Right lobe of liver (tissue), 6 donors: ENCODE measurements at regions not wholly inside any gene's neighbourhood (a gene's known extent, or its start where the extent isn't known, plus 50 kb on each side); places are given as distances from the start of the nearest gene placed in this dataset.
A peak's percentile ranks its signal among the peaks of the same experiment; 100 is the strongest.

Experiments
- ATAC-seq, 4 donors: fragments of 200-7000 bp; cut with Tn5 transposase; one replicate each; pipeline ENCODE4 v1.9.1; 2020; ENCODE audit warnings: mild to moderate bottlenecking in 4 of 4, moderate library complexity in 4 of 4
- DNase-seq, 3 donors: peaks; one replicate each; pipeline ENCODE4 v3.0.0-alpha.2; 2020
- H3K27ac ChIP-seq, 3 donors: fragments of 200-600 bp; one replicate each; pipeline ENCODE4 v1.8.0; 2022
- H3K27me3 ChIP-seq, 2 donors: fragments of 200-600 bp; one replicate each; pipeline ENCODE4 v1.8.0; 2022
- H3K36me3 ChIP-seq, 4 donors: fragments of 200-600 bp; sonication (generic) in 1 of 4; one replicate each; pipeline versions ENCODE4 v1.5.1 to v1.8.0; 2017 to 2022; ENCODE audit warnings: control low read depth in 1 of 4
- H3K4me1 ChIP-seq, 4 donors: fragments of 200-600 bp; sonication (generic) in 1 of 4; one replicate each; pipeline versions ENCODE4 v1.5.1 to v1.8.0; 2017 to 2022; ENCODE audit warnings: control low read depth in 1 of 4
- H3K4me3 ChIP-seq, 3 donors: fragments of 200-600 bp; one replicate each; pipeline ENCODE4 v1.8.0; 2022
- H3K9me3 ChIP-seq, 4 donors: fragments of 200-600 bp; sonication (generic) in 1 of 4; one replicate each; pipeline versions ENCODE4 v1.5.1 to v1.8.0; 2017 to 2022; ENCODE audit warnings: control low read depth in 1 of 4
- CTCF ChIP-seq, 4 donors: fragments of 200-600 bp in 3 of 4; fragments of 450-650 bp in 1 of 4; IDR thresholded peaks; one replicate each; pipeline versions ENCODE4 v1.5.1 to v1.8.0; 2016 to 2022; ENCODE audit warnings: antibody characterized with exemption in 4 of 4, mild to moderate bottlenecking in 2 of 4
- POLR2A ChIP-seq: fragments of 450-650 bp; IDR thresholded peaks from one replicate; pipeline ENCODE4 v1.6.1; 2017; ENCODE audit warnings: antibody characterized with exemption, mild to moderate bottlenecking
- WGBS: methylation state at CpG from one replicate; pipeline ENCODE4 v1.1.6; 2018; ENCODE audit warnings: low coverage, low lambda C conversion rate; ENCODE audit not compliant: insufficient coverage; ENCODE audit errors: missing lambda C conversion rate; 5-methylcytosine and 5-hydroxymethylcytosine counted together
- intact Hi-C, 2 donors: fragments of 100-400 bp; cut with DNase I; formaldehyde crosslinking; loops; one replicate each; pipeline versions ENCODE4 v1.11.2 to v1.14.1; 2022
- donor health status: DM: no; HTN: yes; CAD: no.
- donor health status: DM: no; HTN: no; CAD: no.
- donor health status: DM: no; HTN: no; CAD: no.
- donor health status: DM: no; HTN: yes; CAD: no.
- donor health status: DM: no; HTN: yes; CAD: no.

- Histone ChIP-seq H3K36me3 (no peaks in the 10 kb centered on the region), H3K27me3 (no peaks in the 10 kb centered on the region), H3K9me3 (no peaks in the 10 kb centered on the region), H3K4me1 (peaks cover 0 to 18% (median 0%) of the 10 kb centered on the region in 4 donors), H3K27ac (no peak overlapping the region), H3K4me3 (no peak overlapping the region)
- intact Hi-C loops = no loop called here
- WGBS = 95% methylated on average over 8 of the region's 8 CpGs
- DNase-seq (no peak), ATAC-seq (no peak)
- no peak for TF ChIP-seq POLR2A
- peak in 1 of 4 donors; percentile 6 for TF ChIP-seq CTCF (IDR thresholded peaks at IDR 0.05)
These were observed 96.7 kb downstream of the PSMG1 start for GRCh38 chr21:39086547-39086946.

- DNase-seq (no peak), ATAC-seq (no peak)
- 94% methylated on average over 6 of the region's 6 CpGs for WGBS
- intact Hi-C loops = no loop called here
- H3K4me1 ChIP-seq = peaks cover 0 to 18% (median 0%) of the 10 kb centered on the region in 4 donors
- no peaks in the 10 kb centered on the region for H3K27me3 ChIP-seq
- H3K36me3 ChIP-seq = no peaks in the 10 kb centered on the region
- H3K27ac ChIP-seq = no peak overlapping the region
- no peaks in the 10 kb centered on the region for H3K9me3 ChIP-seq
- TF ChIP-seq POLR2A (no peak), CTCF (IDR thresholded peaks at IDR 0.05) (no peak)
- no peak overlapping the region for H3K4me3 ChIP-seq
These were observed 97.3 kb downstream of the PSMG1 start for GRCh38 chr21:39085843-39086405.

- peak in 1 of 4 donors; percentile 5 for ATAC-seq
These were observed 98.1 kb downstream of the PSMG1 start for GRCh38 chr21:39084979-39085729.

GRCh38 chr21:39084073-39084472, 99.2 kb downstream of the PSMG1 start:
- peak overlapping the region in 2 of 3 donors; percentile 58 to 79 for H3K27ac ChIP-seq
- TF ChIP-seq POLR2A (peak; percentile 21), CTCF (IDR thresholded peaks at IDR 0.05) (no peak)
- H3K9me3 ChIP-seq = no peaks in the 10 kb centered on the region
- H3K4me3 ChIP-seq = no peak overlapping the region
- DNase-seq (no peak), ATAC-seq (peak in 1 of 4 donors; percentile 21)
- no peaks in the 10 kb centered on the region for H3K36me3 ChIP-seq
- 14% methylated on average over 1 of the region's 4 CpGs for WGBS
- H3K4me1 ChIP-seq = peaks cover 0 to 33% (median 3%) of the 10 kb centered on the region in 4 donors
- no peaks in the 10 kb centered on the region for H3K27me3 ChIP-seq
- intact Hi-C loops = no loop called here

More at GRCh38 chr21:39084979-39085729, 98.1 kb downstream of the PSMG1 start:
- Histone ChIP-seq H3K9me3 (no peaks in the 10 kb centered on the region), H3K4me1 (peaks cover 0 to 22% (median 0%) of the 10 kb centered on the region in 4 donors), H3K4me3 (no peak overlapping the region), H3K27ac (no peak overlapping the region), H3K27me3 (no peaks in the 10 kb centered on the region), H3K36me3 (no peaks in the 10 kb centered on the region)
- no peak for DNase-seq
- 80% methylated on average over 3 of the region's 5 CpGs for WGBS
- intact Hi-C loops = no loop called here
- no peak for TF ChIP-seq POLR2A
- no peak for TF ChIP-seq CTCF (IDR thresholded peaks at IDR 0.05)
